ENCODE measurements at regions not wholly inside any gene's neighbourhood (a gene's known extent, or its start where the extent isn't known, plus 50 kb on each side); places are given as distances from the start of the nearest gene placed in this dataset.
"Not testable (repeated sequence)": the region's sequence is repeated elsewhere in the genome, so short reads cannot be mapped to it uniquely, and the experiment has no call there.

DNA sequence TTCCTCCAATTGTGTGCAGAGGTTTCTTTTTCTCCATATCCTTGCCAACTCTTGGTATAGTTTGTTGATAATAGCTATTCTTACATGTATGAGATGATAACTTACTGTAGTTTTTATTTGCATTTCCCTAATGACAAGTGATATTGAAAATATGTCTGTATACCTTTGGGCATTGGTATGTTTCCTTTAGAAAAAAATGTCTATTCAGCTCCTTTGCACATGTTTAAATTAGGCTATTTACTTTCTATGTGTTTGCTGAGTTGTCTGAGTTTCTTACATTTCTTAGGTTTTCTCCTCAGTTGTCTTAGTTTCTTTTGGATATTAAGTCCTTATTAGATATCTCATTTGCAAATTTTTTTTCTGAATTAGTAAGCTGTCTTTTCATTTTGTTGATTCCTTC lies 487.3 kb upstream of the EPHA5 start:
- no peak for DNase-seq (ENCODE audit: low spot score)

DNA sequence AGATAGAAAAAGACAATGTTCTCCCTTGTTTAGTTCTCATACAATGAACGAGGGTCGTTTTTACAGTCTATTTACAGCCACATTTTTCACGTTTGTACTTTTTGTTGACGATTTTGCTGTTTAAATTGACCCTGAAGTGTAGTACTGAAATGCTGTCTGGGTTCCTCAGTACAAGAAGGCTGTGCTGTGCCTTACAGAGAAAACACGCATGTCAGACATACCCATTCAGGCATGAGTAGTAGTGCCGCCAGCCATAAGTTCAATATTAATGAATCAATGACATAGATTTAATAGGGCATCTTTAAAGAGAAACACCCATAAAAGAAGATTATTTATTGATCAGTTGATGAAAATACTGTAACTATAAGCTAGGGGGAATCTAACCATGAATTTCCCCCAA lies 459.8 kb upstream of the EPHA5 start:
- no peak for DNase-seq (ENCODE audit: low spot score)

DNA sequence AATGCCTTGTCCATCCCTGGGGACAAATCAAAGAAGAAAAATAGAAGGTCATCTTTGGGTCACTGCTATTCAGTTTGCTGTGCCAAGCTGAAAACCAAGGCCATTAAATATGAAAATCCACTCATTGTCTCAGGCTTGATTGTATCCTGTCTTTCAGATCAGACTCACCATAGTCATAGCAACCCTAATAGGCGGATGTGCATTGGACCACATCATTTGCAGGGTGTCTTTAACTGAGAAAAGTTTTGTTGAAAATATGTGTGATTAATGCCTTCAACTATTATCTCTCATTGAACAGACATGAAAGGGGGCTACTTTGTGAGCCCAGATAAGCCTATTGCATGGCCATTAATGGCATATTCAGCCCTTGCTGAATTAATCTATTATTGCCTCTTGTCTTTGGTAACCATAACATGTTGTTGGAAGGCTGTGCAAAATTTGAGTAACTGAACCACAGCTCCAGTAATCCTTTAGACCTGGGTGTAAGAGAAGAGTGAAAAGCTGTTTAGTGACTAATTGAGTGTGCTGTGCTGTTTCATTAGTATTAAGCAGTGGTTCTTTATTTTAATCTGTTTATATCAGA lies 453.6 kb upstream of the EPHA5 start:
- DNase-seq (ENCODE audit: low spot score), result no peak

DNA sequence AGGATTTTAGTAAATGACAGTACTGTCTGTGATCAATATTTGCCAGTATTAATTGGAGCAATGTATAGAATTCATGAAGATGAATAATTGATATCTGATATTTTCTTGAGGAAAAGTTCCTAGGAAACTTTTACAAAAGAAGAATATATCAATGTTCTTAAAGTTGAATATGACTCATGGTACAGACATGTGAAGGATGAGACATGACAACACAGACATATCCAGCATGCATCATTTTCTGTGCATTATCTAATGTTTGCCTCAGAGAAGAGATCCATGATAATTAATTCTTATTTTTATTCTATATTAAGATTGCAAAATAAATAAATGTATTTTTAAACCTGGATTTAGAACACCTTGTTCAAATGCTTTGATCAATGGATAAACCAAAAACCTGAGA lies 452.9 kb upstream of the EPHA5 start:
- DNase-seq (ENCODE audit: low spot score), result no peak

DNA sequence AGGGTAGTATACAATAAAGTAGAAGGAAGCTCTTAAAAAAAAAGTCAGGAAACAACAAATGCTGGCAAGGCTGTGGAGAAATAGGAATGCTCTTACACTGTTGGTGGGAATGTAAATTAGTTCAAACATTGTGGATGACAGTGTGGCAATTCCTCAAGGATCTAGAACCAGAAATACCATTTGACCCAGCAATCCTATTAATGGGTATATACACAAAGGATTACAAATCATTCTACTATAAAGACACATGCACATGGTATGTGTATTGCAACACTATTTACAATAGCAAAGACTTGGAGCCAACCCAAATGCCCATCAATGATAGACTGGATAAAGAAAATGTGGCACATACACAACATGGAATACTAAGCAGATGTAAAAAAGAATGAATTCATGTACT lies 444.9 kb upstream of the EPHA5 start:
- DNase-seq (ENCODE audit: low spot score), result not testable (repeated sequence)

DNA sequence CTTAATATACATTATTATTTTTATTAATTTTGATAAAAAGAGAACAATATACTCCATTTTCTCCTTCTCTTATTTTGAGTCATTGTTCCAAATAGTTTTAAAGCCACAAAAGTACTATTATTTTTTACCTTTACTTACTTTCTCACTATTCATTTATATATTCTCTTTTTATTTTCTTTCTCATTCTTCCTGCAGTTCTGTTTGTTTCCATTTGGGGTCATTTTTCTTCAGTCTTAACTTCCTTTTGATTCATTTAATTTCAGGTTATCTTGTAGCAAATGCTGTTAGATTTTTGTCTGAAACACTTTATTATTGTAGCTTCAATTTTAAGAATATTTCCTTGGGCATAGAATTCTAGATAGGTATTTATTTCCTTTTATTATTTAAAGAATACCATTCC lies 438.6 kb upstream of the EPHA5 start:
- no peak for DNase-seq (ENCODE audit: low spot score)

DNA sequence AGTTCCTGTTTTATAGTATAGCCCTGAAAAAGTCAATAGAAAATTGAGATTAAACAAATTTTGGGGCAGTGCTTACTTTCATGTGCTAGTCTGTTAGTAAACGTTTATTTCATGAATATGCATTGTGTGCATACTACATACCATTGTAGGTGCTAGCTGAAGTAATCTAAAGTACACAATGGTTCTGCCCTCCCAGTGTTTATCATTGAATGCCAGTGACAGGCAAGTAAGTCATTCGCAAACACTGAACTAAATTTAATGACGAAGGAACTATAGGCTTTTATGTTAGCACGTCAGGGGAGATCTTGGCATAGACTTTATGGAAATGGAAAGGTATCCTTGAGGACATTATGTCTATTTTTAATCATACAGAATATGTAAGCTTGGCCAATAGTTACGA lies 426.9 kb upstream of the EPHA5 start:
- DNase-seq (ENCODE audit: low spot score), result no peak

DNA sequence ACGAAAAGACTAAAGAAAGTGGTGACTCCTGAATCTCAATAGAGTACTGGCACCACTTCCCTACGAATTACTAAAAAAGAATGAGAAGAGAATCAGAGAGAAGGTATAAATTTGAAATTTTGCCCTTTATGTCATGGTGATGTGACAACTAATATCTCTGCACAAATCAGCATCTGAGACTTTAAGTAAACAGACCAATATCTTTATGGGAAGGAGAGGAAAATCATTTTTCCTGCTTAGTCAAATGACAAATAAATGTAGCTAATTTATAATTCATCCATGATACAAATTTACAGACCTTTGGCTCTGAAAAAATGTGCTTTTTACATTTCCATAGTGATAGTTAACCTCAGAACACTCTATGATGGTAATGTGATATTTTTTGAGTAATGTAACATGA lies 424.8 kb upstream of the EPHA5 start:
- DNase-seq (ENCODE audit: low spot score), result no peak

DNA sequence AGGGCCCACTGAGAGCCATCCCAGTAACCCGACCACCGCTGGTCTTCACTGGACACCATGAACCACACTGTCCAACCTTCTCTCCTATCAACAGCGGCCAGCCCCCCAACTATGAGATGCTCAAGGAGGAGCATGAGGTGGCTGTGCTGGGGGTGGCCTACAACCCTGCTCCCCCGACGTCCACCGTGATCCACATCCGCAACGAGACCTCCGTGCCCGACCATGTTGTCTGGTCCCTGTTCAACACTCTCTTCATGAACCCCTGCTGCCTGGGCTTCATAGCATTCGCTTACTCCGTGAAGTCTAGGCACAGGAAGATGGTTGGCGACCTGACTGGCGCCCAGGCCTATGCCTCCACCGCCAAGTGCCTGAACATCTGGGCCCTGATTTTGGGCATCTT lies 423.8 kb upstream of the EPHA5 start:
- no peak for DNase-seq (ENCODE audit: low spot score)

DNA sequence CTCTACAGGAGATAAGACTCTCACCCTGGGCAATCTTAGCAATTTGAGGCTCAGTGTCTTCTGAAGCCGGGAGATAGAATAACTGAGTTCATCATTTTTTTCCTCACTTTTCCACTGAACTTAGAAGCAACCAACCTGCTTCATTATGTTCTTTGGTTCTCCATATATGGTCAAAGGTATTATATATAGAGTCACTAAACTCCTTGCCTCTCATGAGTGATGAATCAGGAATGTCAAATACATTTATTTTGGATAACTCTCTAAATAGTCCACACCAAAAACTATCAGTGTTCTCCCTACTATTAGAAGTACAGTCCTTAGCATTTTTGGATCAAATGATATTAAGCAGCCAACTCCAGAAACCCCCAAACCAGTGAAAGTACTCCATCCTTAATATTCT lies 421.5 kb upstream of the EPHA5 start:
- DNase-seq (ENCODE audit: low spot score), result no peak

DNA sequence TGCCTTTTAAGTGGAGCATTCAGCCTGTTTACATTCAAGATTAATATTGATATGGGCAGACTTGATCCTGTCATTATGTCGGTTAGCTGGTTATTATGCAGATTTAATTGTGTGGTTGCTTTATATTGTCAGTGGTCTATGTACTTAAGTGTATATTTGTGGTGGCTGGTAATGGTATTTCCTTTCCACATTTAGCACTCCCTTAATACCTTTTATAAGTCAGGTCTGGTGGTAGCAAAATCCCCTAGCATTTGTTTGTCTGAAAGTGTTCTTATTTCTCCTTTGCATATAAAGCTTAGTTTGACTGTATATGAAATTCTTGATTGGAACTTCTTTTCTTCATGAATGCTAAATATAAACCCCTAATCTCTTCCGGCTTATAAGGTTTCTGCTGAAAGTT lies 403.7 kb upstream of the EPHA5 start:
- DNase-seq (ENCODE audit: low spot score), result no peak

DNA sequence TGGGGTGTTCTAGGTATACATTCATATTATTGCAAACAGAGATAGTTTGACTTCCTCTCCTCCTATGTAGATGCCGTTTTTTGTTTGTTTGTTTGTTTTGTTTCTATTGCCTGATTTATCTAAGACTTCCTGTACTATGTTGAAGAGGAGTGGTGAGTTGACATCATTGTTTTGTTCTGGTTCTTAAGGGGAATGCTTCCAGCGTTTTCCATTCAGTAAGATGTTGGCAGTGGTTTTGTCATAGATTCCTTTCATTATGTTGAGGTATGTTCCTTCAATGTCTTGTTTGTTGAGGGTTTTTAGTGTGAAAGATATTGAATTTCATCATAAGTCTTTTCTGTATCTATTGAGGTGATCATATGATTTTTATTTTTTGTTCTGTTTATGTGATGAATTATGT lies 401.6 kb upstream of the EPHA5 start:
- DNase-seq (ENCODE audit: low spot score), result no peak

DNA sequence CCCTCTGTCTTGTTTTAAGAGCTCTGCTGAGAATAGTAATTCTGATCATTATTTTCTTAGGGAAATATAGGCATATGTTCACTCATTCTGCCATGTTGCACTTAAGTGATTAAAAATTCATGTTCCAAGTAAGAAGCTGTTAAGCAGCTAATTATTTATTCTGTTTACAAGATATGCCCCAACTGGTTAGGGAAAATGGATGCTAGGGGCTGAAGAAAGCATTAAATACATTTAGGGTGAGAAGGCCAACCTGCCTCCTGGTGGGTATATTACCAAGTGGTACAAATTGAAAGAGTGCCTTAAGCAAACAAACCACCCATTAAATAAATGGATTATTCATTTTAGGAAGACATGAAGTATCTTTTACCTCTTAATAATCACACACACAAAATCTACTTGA lies 392.6 kb upstream of the EPHA5 start:
- DNase-seq (ENCODE audit: low spot score), result no peak

DNA sequence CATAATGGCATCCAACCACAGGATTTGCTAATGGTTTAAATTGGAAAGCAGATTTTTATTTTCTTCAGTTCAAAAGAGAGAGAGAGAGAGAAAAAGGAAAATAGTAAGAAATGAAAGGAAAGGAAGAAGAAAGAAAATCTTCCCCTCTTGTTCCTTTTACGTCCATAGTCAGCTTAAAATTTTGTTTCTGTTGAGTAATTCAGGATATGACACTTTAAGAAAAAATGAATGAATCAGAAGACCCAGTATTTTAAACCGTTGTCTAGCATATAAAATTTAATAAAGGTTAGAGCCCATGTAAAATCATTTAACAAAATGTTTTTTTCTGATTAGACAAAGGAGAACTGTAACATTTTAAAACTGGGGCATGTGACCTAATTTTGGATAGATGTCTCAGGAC lies 391.8 kb upstream of the EPHA5 start:
- DNase-seq (ENCODE audit: low spot score), result peak; percentile 2

DNA sequence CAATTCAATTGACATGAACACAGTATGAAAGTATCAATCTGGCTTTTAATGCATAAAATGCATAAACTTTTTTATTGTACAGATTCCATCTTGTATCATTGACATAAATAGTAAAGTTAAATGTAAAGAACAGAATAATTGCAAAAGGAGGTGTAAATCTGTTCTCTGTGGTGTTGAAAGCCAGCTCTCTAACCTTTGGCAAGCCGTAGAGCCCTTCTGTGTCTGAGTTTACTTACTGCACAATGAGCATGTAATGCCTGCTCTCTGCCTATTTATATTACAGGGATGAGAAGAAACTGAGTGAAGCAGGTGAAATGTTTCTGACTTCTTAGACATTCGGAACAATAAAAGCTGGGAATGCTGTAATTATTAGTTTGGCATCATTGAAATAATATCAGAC lies 389.3 kb upstream of the EPHA5 start:
- DNase-seq (ENCODE audit: low spot score), result no peak

DNA sequence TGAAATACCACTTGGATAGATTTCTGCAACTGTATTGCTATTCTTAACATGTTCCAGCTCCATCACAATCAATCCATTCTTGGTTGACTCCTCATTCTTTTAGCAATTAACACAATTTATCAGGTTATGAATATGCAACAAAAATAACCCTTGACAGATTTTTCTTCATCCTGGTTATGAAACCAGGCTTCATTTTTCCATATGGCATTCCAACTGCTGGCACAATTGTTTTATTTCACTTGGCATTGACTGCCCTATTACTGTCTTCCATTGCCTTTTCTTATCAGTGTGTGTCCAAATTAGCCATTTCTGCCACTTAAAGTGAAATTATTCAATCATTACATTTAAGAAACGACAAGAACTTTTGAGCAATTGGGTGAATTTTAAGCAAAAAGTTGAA lies 388.8 kb upstream of the EPHA5 start:
- DNase-seq (ENCODE audit: low spot score), result no peak

DNA sequence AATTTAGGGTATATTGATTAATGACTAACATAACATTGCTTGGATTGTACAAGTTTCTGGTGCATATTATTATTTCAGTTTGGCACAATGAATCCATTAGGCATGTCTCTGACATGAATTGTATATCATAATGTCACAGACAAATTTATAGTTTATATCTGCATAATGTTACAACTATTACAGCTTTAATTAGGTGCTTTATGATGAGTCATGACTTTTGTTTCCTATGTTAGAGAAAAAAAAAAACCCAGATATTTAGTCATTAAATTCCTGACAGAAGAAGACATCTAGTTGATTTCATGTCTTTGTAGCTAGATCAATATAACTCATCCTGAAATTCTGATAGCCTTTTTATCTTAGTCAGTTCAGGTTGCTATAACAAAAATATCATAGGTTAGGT lies 385.7 kb upstream of the EPHA5 start:
- no peak for DNase-seq (ENCODE audit: low spot score)

DNA sequence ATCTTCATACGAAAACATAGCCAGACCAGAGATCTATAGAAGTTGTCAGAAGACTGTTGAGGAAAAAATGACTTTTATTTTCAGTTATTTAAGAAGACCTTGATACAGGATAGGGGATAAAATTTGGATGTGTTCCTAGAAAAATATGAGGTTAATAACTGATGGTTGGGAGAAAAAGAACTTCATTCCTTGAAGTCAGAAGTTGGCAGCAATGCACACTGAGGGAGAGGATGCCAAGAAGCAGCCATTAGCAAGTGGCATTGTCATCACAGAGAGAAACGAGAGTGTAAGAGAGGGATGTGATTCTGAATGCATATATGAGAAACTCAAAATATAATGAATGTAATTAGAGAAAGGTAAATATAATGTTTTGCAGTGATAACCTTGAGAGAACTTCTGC lies 382.1 kb upstream of the EPHA5 start:
- no peak for DNase-seq (ENCODE audit: low spot score)

DNA sequence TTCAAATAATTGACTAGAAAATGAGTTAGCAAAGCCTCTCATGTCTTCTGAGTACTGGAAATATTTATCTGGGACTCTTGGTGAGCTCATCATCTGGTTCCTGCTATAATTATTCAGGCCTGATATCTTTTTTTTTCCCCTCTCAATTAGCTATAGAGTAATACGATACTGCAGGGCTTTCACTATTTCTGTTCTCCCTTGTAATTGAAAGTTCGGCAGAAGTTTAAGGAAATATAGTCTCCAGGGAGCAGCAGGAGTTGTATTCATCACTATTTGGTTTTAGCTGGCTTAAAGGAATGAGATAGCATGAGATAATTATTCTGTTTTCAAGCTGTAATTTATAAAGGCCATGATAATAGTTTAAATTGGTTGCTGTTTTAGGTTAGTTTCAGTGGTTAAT lies 378.6 kb upstream of the EPHA5 start:
- no peak for DNase-seq (ENCODE audit: low spot score)

DNA sequence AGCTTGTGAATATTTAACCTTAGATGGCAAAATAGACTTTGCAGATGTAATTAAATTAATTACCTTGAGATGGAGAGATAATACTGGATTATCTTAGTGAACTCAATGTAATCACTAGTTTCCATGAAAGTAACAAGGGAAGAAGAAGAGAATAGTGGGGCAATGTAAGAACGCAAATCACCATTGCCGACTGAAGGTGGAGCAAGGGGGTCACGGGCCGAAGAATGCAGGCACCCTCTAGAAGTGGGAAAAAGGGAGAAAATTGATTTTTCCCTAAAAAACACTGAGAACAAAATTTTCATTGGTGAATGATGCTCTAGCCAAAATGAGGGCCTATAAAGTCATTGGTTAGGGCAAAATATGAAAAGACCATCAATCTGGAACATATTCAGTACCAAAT lies 375.6 kb upstream of the EPHA5 start:
- no peak for DNase-seq (ENCODE audit: low spot score)

DNA sequence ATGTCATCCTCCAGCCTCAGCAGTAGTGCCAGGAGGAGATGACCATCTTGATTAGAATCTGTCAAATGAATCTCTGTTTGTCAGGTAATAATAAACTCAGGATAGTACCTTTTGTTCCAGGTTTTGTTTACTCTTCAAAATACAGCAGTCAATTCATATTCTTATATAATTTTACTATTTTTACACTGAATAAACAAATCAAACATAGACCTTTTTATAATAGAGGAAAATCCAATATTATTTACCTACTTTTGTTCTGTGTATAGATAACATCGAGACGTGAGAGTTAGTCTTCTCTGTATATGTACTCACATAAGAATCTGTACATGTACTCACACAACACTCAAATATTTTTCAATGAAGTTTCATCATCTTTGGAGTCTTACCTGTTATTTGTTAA lies 365.4 kb upstream of the EPHA5 start:
- no peak for DNase-seq (ENCODE audit: low spot score)

DNA sequence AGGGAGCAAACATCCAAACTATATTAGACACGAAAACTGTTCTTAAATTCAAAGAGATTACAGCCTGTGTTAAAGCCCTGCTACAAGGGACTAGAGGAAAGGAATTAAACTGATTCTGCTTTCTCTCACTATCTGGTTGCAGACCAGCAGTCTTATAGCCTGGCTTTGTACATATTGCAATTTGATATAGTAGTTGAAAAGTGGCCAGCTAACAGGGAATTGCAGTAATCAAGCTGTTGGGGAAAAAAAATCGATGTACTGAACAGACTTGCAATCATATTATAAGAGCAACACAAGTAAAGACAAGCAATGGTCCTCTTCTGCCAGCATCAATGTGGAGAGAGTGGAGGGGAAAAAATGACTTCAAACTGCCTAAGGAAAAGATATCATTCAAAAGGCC lies 364.4 kb upstream of the EPHA5 start:
- no peak for DNase-seq (ENCODE audit: low spot score)

DNA sequence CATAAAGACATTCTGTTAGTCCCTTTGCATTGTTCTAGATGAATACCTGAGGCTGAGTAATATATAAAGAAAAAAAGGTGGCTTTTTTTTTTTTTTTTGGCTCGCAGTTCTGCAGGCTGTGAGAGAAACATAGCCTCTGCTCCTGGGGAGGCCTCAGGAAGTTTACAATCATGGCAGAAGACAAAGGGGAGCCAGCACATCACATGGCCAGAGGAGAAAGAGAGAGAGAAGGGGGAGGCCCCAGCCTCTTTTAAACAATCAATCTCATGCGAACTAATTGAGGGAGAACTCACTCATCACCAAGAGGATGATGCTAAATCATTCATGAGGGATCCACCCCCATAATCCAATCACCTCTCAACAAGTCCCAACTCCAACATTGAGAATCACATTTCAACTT lies 364.0 kb upstream of the EPHA5 start:
- DNase-seq (ENCODE audit: low spot score), result no peak

DNA sequence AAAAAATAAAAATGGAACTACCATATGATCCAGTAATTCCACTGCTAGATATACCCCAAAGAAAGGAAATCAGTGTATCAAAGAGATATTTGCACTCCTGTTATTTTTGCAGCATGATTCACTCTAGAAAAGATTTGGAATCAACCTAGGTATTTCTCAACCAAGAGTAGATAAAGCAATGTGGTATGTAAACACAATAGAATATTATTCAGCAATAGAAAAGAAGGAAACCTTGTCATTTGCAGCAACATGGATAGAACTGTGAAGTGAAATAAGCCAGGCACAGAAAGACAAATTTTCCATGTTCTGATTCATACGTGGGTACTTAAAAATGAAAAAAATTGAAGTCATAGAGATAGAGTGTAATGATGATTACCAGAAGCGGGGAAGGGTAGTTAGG lies 362.3 kb upstream of the EPHA5 start:
- no peak for DNase-seq (ENCODE audit: low spot score)

DNA sequence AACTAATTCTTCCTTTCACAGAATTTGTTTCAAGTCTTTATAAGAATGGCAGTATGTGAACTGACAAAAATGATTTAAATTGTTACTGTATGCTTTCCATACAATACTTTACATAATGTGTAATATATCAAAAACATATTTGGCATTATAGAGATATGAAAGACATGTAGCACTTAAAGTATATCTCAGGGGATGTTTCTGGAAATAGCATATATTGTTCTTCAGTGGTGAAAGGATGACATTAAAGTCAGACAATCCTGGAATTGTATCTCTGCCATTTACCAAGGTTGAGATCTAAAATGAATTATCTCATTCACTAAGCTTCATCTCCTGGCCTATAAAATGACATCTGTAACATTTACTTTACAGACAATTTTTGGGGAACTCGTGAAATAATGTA lies 358.4 kb upstream of the EPHA5 start:
- no peak for DNase-seq (ENCODE audit: low spot score)

Data from GM03348 (cell line).